Osteocyte (in vitro differentiated cells): ENCODE measurements at regions not wholly inside any gene's neighbourhood (a gene's known extent, or its start where the extent isn't known, plus 50 kb on each side); places are given as distances from the start of the nearest gene placed in this dataset.

Experiments used
- DNase-seq: peaks from one replicate; pipeline ENCODE4 v3.0.0; 2021; ENCODE audit warnings: mixed read lengths; ENCODE audit not compliant: unreplicated experiment; ENCODE audit errors: extremely low spot score
- H3K27ac Mint-ChIP-seq: one replicate; pipeline ENCODE4 v1.8.0; 2021; ENCODE audit warnings: mild to moderate bottlenecking, mixed read lengths; ENCODE audit not compliant: unreplicated experiment
- H3K27me3 Mint-ChIP-seq: one replicate; pipeline ENCODE4 v1.8.0; 2021; ENCODE audit warnings: mixed read lengths; ENCODE audit not compliant: unreplicated experiment
- H3K36me3 Mint-ChIP-seq: one replicate; pipeline ENCODE4 v1.8.0; 2021; ENCODE audit warnings: mixed read lengths; ENCODE audit not compliant: unreplicated experiment
- H3K4me1 Mint-ChIP-seq: one replicate; pipeline ENCODE4 v1.8.0; 2021; ENCODE audit warnings: mixed read lengths; ENCODE audit not compliant: unreplicated experiment
- H3K4me3 Mint-ChIP-seq: one replicate; pipeline ENCODE4 v1.8.0; 2021; ENCODE audit warnings: mild to moderate bottlenecking, moderate library complexity, mixed read lengths; ENCODE audit not compliant: unreplicated experiment
- H3K9me3 Mint-ChIP-seq: one replicate; pipeline ENCODE4 v1.8.0; 2021; ENCODE audit warnings: mixed read lengths; ENCODE audit not compliant: unreplicated experiment
- TF ChIP-seq, protein P1 (sequence below): fragments of 200-600 bp; sonication (generic); IDR thresholded peaks from 2 replicates; pipeline ENCODE4 v1.5.0; 2021; ENCODE audit warnings: antibody characterized with exemption, mild to moderate bottlenecking, moderate library complexity

DNA sequence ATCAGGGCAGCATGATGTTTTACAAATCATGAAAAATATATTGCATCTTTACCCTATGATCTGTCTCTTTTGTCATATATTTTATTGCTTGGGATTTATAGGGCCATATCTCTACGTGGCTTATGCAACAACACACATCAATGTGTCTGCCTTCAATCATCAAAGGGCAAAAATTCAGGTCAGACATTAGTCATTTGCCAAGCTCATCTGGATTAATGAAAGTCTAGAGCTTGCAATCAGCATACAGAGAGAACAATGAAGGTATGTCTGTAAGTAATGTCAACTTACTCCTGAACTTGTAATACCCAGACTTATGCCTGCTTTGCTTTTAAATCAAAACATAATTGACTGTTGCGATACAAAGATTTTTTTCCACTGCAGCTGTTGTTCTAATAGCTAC lies 282.7 kb downstream of the HAO1 start:
- Mint-ChIP-seq H3K4me3 (no peak overlapping the region), H3K27ac (no peak overlapping the region), H3K4me1 (no peaks in the 10 kb centered on the region), H3K27me3 (no peaks in the 10 kb centered on the region), H3K9me3 (no peaks in the 10 kb centered on the region), H3K36me3 (no peaks in the 10 kb centered on the region)
- TF ChIP-seq, protein P1, sequence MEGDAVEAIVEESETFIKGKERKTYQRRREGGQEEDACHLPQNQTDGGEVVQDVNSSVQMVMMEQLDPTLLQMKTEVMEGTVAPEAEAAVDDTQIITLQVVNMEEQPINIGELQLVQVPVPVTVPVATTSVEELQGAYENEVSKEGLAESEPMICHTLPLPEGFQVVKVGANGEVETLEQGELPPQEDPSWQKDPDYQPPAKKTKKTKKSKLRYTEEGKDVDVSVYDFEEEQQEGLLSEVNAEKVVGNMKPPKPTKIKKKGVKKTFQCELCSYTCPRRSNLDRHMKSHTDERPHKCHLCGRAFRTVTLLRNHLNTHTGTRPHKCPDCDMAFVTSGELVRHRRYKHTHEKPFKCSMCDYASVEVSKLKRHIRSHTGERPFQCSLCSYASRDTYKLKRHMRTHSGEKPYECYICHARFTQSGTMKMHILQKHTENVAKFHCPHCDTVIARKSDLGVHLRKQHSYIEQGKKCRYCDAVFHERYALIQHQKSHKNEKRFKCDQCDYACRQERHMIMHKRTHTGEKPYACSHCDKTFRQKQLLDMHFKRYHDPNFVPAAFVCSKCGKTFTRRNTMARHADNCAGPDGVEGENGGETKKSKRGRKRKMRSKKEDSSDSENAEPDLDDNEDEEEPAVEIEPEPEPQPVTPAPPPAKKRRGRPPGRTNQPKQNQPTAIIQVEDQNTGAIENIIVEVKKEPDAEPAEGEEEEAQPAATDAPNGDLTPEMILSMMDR = no peak
- no peak for DNase-seq

DNA sequence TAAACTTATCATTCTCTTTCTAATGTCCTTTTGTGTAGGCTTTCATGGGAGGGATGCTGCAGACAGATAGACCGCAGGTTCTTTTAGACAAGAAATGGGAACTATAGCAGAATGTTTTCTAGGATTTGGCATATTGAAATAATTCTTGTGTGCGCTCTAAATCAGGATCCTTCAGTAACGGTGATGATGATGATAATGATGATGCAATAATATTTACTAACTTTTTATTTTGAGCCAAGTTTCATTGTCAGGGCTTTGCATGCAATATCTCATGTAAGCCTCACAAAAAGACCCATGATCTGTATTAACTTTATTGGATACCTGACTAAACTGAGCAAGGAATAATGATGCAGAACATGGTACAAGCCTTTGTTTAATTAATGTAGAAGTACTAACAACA lies 280.1 kb downstream of the HAO1 start:
- Mint-ChIP-seq H3K27me3 (no peaks in the 10 kb centered on the region), H3K27ac (no peak overlapping the region), H3K4me3 (no peak overlapping the region), H3K9me3 (no peaks in the 10 kb centered on the region), H3K4me1 (no peaks in the 10 kb centered on the region), H3K36me3 (no peaks in the 10 kb centered on the region)
- no peak for DNase-seq
- TF ChIP-seq, protein P1 = no peak

DNA sequence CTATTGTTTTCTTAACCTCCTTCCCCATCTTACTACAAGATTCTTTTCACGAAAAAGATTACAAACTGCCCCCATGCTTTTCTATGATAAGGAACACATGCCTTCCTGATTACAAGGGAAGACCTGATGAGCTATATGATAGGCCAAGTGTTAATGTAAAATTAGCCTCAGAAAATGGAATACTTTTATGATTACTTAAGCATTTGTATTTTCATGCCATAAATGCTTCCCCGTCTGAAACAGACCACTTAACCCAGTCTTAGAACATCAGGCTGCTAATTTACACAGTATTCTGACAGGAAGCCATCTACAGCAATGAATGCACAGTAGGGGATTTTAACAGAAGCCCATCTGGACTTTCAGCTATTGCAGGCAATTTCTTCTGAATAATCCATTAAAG lies 274.9 kb downstream of the HAO1 start:
- DNase-seq = no peak
- Mint-ChIP-seq H3K36me3 (no peaks in the 10 kb centered on the region), H3K27me3 (no peaks in the 10 kb centered on the region), H3K9me3 (peaks cover 4% of the 10 kb centered on the region), H3K4me3 (no peak overlapping the region), H3K27ac (no peak overlapping the region), H3K4me1 (no peaks in the 10 kb centered on the region)
- TF ChIP-seq, protein P1 = no peak

DNA sequence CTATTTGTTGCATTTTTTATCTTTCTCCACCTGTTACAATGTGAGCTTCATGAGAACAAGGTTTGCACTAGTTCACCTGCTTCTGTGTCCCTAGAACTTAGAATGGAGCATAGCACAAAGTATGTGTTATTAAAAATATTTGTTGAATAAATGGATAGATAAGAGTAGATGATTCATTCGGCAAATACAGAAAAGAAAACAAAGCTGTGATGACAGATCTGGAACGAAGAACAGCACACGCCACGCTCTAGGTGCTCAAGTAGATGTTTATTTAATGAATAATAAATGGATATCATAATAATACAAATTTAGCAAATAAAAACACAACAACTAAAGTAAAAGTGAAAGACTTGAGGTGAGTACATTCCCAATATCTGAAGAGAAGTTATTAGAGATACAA lies 273.1 kb downstream of the HAO1 start:
- peaks cover 4% of the 10 kb centered on the region for H3K9me3 Mint-ChIP-seq
- H3K36me3 Mint-ChIP-seq = no peaks in the 10 kb centered on the region
- no peaks in the 10 kb centered on the region for H3K4me1 Mint-ChIP-seq
- H3K27me3 Mint-ChIP-seq = no peaks in the 10 kb centered on the region
- H3K4me3 Mint-ChIP-seq = no peak overlapping the region
- TF ChIP-seq, protein P1 = no peak
- H3K27ac Mint-ChIP-seq = no peak overlapping the region
- DNase-seq = no peak

DNA sequence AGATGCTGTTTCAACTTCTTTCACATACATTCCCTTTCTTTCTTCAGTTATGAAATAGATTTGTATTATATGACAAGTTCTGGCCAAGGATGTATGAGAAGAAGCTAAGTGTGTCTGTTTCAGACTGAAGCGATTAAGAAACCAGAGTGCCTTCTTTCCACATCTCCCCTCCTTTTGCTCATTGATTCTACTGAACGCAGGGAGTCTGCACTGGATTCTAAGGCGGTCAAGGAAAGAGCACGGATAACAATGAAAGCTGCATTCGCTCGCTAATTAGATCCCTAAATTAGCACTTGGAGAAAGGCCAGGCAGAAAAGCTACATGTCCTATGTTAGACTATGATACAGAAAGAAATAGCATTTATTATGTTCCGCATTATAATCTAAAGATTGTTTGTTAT lies 267.7 kb downstream of the HAO1 start:
- Mint-ChIP-seq H3K4me1 (no peaks in the 10 kb centered on the region), H3K36me3 (no peaks in the 10 kb centered on the region), H3K27ac (no peak overlapping the region), H3K9me3 (no peaks in the 10 kb centered on the region), H3K27me3 (peaks cover 2% of the 10 kb centered on the region), H3K4me3 (no peak overlapping the region)
- no peak for DNase-seq
- TF ChIP-seq, protein P1 = no peak
